ENCODE measurements at regions not wholly inside any gene's neighbourhood (a gene's known extent, or its start where the extent isn't known, plus 50 kb on each side); places are given as distances from the start of the nearest gene placed in this dataset.
"Not testable (repeated sequence)": the region's sequence is repeated elsewhere in the genome, so short reads cannot be mapped to it uniquely, and the experiment has no call there.

DNA sequence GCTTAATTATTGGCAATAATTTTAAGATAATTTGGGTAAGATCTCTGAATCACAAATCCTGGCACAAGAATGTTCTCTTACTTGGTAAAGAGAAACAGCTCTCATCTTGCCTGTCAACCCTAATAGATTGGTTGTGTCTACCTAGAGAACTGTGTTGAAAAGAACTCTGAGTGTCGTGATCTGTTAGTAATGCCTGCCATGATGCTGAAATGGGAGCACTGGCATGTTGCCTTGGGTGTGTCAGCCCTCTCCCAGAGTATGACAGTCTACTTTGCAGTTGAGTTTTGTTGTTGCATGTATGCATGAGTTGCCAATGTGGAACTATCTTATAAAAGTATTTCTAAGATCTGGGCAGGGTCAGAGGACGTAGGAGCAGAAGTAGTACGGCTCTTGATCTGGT is 221.4 kb downstream of the MAF start:
- WGBS, 2 donors = 71 to 81% methylated on average over 3 of the region's 3 CpGs
- intact Hi-C loops (cut with DNase I) = no loop called here
- TF ChIP-seq, protein P1, sequence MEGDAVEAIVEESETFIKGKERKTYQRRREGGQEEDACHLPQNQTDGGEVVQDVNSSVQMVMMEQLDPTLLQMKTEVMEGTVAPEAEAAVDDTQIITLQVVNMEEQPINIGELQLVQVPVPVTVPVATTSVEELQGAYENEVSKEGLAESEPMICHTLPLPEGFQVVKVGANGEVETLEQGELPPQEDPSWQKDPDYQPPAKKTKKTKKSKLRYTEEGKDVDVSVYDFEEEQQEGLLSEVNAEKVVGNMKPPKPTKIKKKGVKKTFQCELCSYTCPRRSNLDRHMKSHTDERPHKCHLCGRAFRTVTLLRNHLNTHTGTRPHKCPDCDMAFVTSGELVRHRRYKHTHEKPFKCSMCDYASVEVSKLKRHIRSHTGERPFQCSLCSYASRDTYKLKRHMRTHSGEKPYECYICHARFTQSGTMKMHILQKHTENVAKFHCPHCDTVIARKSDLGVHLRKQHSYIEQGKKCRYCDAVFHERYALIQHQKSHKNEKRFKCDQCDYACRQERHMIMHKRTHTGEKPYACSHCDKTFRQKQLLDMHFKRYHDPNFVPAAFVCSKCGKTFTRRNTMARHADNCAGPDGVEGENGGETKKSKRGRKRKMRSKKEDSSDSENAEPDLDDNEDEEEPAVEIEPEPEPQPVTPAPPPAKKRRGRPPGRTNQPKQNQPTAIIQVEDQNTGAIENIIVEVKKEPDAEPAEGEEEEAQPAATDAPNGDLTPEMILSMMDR (IDR thresholded peaks at IDR 0.05) = no peak
- TF ChIP-seq POLR2A (IDR thresholded peaks at IDR 0.05) = no peak
- H3K27ac ChIP-seq = no peak overlapping the region
- H3K9me3 ChIP-seq = no peaks in the 10 kb centered on the region
- no peaks in the 10 kb centered on the region for H3K4me1 ChIP-seq
- ATAC-seq (no peak), DNase-seq (no peak)
- H3K36me3 ChIP-seq (replicated peaks in 1 of 2; ENCODE audit: insufficient read depth in 1 of 2, low read depth in 2 of 2) = no peaks in the 10 kb centered on the region
- no peak overlapping the region for H3K4me3 ChIP-seq
- H3K27me3 ChIP-seq = no peaks in the 10 kb centered on the region

DNA sequence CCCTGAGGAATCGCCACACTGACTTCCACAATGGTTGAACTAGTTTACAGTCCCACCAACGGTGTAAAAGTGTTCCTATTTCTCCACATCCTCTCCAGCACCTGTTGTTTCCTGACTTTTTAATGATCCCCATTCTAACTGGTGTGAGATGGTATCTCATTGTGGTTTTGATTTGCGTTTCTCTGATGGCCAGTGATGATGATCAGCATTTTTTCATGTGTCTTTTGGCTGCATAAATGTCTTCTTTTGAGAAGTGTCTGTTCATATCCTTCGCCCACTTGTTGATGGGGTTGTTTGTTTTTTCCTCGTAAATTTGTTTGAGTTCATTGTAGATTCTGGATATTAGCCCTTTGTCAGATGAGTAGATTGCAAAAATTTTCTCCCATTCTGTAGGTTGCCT is 223.5 kb downstream of the MAF start:
- WGBS, 2 donors = 72 to 90% methylated on average over 3 to 4 of the region's 5 CpGs
- H3K27me3 ChIP-seq; H3K36me3 ChIP-seq (replicated peaks in 1 of 2; ENCODE audit: insufficient read depth in 1 of 2, low read depth in 2 of 2); intact Hi-C loops (cut with DNase I); ATAC-seq; H3K4me1 ChIP-seq; H3K4me3 ChIP-seq; DNase-seq; H3K9me3 ChIP-seq; H3K27ac ChIP-seq: not testable (repeated sequence)

DNA sequence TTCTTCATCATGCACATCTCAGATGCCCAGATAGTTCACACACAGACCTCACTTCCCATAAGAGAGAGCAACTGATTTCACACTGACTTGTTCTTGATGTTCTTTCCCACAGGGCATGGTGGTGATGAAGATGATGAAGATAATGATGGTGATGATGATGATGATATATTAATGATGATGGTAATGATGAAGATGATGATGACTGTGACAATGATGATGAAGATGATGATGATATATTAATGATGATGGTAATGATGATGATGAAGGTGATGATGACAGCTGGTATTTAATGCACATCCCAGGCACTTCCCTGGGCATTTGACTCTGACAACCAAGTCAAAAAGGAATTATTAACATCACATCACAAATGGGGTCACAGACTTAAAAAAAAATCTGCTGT is 225.2 kb downstream of the MAF start:
- Histone ChIP-seq H3K27ac (no peak overlapping the region), H3K36me3 (replicated peaks in 1 of 2; ENCODE audit: insufficient read depth in 1 of 2, low read depth in 2 of 2) (no peaks in the 10 kb centered on the region), H3K4me1 (no peaks in the 10 kb centered on the region), H3K4me3 (no peak overlapping the region), H3K9me3 (no peaks in the 10 kb centered on the region), H3K27me3 (no peaks in the 10 kb centered on the region)
- TF ChIP-seq, protein P1 (IDR thresholded peaks at IDR 0.05) = no peak
- TF ChIP-seq POLR2A (IDR thresholded peaks at IDR 0.05) = no peak
- no peak for DNase-seq
- ATAC-seq = no peak
- intact Hi-C loops (cut with DNase I) = no loop called here

DNA sequence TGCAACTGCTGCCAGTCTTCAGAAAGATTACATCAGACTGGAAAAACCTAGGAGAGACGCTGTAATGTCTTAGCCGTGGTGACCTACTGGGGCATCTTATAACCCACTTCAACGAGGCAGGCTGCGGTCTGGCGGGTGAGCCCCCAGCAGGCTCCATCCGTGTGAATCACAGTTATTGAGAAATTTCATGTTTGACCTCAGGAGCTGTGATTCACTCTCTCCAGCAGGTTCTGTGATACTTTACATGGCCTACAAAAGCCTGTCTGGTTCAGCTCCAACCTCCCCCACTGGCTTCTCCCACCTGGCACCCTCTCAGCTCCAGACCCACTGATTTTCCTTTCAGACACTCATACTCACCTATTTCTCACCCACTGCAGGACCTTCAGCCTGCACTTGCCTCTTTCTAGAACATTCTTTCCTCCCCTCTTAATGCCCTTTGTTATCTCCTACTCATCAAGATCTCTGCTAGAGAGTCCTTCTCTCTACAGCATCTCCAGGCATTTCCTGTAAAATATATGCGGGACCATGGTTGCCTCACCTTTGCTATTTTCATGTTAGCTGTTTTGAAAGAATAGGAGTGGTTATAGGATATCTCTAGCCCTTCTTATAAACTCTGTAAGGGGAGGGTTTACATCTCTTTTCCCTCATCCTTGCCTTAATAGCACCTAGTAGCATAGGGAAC is 227.9 kb downstream of the MAF start:
- intact Hi-C loops (cut with DNase I) = no loop called here
- peak in 1 of 4 donors; percentile 8 for DNase-seq
- no peak for ATAC-seq

DNA sequence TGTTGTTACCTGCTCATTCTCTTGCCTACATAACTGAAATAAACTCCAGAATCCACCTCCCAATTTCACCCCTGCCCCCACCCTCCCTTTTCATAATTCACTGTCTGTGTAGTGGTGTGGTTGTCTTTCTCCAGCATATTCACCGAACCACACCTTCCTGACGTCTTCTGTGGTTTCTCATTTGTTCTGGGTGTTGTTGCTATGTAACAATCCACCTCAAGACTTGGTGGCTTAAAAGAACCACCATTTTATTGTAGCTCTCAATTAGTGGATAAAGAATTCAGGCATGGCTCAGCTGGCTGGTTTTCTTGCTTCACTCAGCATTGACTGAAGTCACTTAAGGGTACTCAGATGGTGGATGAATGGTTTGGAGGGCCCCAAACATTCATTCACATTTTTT is 229.8 kb downstream of the MAF start:
- Histone ChIP-seq H3K36me3 (replicated peaks in 1 of 2; ENCODE audit: insufficient read depth in 1 of 2, low read depth in 2 of 2) (no peaks in the 10 kb centered on the region), H3K27me3 (no peaks in the 10 kb centered on the region), H3K9me3 (no peaks in the 10 kb centered on the region), H3K4me3 (no peak overlapping the region), H3K27ac (no peak overlapping the region), H3K4me1 (no peaks in the 10 kb centered on the region)
- DNase-seq (no peak), ATAC-seq (no peak)
- intact Hi-C loops (cut with DNase I) = no loop called here
- 82 to 85% methylated on average over 2 of the region's 2 CpGs for WGBS, 2 donors
- TF ChIP-seq, protein P1 (IDR thresholded peaks at IDR 0.05) = no peak
- no peak for TF ChIP-seq POLR2A (IDR thresholded peaks at IDR 0.05)

More for the DNA sequence above, 227.9 kb downstream of the MAF start:
- no peak overlapping the region for H3K4me3 ChIP-seq
- WGBS, 2 donors = 80 to 86% methylated on average over 7 of the region's 7 CpGs
- H3K4me1 ChIP-seq = no peaks in the 10 kb centered on the region
- H3K9me3 ChIP-seq = no peaks in the 10 kb centered on the region
- H3K27ac ChIP-seq = no peak overlapping the region
- no peaks in the 10 kb centered on the region for H3K36me3 ChIP-seq (replicated peaks in 1 of 2; ENCODE audit: insufficient read depth in 1 of 2, low read depth in 2 of 2)
- TF ChIP-seq, protein P1 (IDR thresholded peaks at IDR 0.05) = no peak
- no peak for TF ChIP-seq POLR2A (IDR thresholded peaks at IDR 0.05)
- H3K27me3 ChIP-seq = no peaks in the 10 kb centered on the region

Data from body of pancreas (tissue), 4 donors.